ENCODE measurements at regions not wholly inside any gene's neighbourhood (a gene's known extent, or its start where the extent isn't known, plus 50 kb on each side); places are given as distances from the start of the nearest gene placed in this dataset.

DNA sequence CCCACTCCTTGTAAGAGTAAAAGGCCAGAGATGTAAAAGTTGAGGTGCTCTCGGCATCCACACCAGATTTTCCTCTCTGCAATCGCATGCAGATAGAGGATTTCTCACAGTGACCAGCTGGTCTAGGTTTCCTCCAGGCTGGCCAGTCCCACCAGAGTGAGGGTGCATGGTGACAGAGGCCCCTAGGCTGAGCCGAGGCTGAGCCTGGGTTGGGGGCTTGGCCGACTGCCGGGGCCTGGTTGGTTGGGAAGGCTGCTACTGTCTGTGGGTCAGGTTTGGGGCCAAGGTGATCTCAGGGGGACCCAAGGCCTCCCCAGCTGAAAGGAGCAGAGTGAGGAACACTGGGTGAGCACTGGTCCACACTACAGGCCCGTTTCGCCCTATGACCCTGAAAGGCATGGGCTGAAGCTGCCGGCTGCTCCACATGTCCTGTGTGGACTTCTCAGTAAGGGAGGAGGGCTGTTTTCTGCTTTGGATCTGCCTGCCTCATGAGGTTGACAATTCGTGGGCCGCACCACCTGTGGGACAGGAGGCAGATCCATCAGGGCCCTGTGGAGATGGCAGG, 400.8 kb upstream of the IRX4 start:
- DNase-seq (ENCODE audit: extremely low spot score, unreplicated experiment) = no peak
- Mint-ChIP-seq H3K27me3 (ENCODE audit: unreplicated experiment) (no peaks in the 10 kb centered on the region), H3K4me3 (ENCODE audit: unreplicated experiment) (no peak overlapping the region), H3K9me3 (ENCODE audit: unreplicated experiment) (peaks cover 39% of the 10 kb centered on the region), H3K36me3 (ENCODE audit: unreplicated experiment) (no peaks in the 10 kb centered on the region), H3K27ac (ENCODE audit: unreplicated experiment) (no peak overlapping the region), H3K4me1 (ENCODE audit: unreplicated experiment) (no peaks in the 10 kb centered on the region)
- TF ChIP-seq, protein P1, sequence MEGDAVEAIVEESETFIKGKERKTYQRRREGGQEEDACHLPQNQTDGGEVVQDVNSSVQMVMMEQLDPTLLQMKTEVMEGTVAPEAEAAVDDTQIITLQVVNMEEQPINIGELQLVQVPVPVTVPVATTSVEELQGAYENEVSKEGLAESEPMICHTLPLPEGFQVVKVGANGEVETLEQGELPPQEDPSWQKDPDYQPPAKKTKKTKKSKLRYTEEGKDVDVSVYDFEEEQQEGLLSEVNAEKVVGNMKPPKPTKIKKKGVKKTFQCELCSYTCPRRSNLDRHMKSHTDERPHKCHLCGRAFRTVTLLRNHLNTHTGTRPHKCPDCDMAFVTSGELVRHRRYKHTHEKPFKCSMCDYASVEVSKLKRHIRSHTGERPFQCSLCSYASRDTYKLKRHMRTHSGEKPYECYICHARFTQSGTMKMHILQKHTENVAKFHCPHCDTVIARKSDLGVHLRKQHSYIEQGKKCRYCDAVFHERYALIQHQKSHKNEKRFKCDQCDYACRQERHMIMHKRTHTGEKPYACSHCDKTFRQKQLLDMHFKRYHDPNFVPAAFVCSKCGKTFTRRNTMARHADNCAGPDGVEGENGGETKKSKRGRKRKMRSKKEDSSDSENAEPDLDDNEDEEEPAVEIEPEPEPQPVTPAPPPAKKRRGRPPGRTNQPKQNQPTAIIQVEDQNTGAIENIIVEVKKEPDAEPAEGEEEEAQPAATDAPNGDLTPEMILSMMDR (IDR thresholded peaks at IDR 0.05) = no peak

GRCh38 chr5:2282893-2283292, 400.2 kb upstream of the IRX4 start:
- DNase-seq (ENCODE audit: extremely low spot score, unreplicated experiment) = no peak
- Mint-ChIP-seq H3K36me3 (ENCODE audit: unreplicated experiment) (no peaks in the 10 kb centered on the region), H3K4me3 (ENCODE audit: unreplicated experiment) (no peak overlapping the region), H3K27me3 (ENCODE audit: unreplicated experiment) (no peaks in the 10 kb centered on the region), H3K4me1 (ENCODE audit: unreplicated experiment) (no peaks in the 10 kb centered on the region), H3K27ac (ENCODE audit: unreplicated experiment) (no peak overlapping the region), H3K9me3 (ENCODE audit: unreplicated experiment) (peaks cover 45% of the 10 kb centered on the region)
- TF ChIP-seq, protein P1 (IDR thresholded peaks at IDR 0.05) = no peak

DNA sequence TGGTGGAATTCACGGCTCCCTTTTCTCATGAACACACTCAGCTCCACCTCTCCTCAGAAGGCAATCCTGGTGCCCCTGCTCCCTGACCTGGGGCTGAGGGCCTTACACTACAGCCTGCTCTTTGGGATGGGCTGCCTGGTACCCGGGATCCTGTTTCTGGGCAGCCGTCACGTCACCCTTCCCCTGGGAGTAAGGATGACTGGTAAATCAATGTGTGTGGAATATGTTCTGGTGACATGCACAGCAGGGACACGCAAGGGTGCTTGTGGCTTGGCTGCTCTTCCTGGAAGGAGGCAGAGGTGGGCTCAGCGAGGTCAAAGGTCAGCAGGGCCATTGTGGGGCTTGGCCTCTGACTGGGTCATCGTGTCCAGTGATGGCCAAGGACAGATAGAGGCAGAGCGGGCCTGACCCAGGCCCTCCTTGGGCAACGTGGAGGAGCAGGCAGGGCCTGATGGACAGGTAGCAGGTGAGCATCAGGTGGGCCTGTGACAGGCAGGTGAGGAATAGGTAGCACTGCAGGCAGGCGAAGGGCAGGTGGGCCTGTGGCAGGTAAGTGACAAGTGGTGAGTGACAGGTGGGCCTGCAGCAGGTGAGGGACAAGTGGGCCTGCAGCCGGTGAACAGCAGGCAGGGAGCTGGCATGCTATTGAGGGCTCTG, 399.4 kb upstream of the IRX4 start:
- no peaks in the 10 kb centered on the region for H3K36me3 Mint-ChIP-seq (ENCODE audit: unreplicated experiment)
- TF ChIP-seq, protein P1 (IDR thresholded peaks at IDR 0.05) = no peak
- no peaks in the 10 kb centered on the region for H3K27me3 Mint-ChIP-seq (ENCODE audit: unreplicated experiment)
- DNase-seq (ENCODE audit: extremely low spot score, unreplicated experiment) = no peak
- no peaks in the 10 kb centered on the region for H3K4me1 Mint-ChIP-seq (ENCODE audit: unreplicated experiment)
- no peak overlapping the region for H3K27ac Mint-ChIP-seq (ENCODE audit: unreplicated experiment)
- no peak overlapping the region for H3K4me3 Mint-ChIP-seq (ENCODE audit: unreplicated experiment)
- H3K9me3 Mint-ChIP-seq (ENCODE audit: unreplicated experiment) = peaks cover 48% of the 10 kb centered on the region

- no peak overlapping the region for H3K4me3 Mint-ChIP-seq (ENCODE audit: unreplicated experiment)
- no peaks in the 10 kb centered on the region for H3K4me1 Mint-ChIP-seq (ENCODE audit: unreplicated experiment)
- H3K9me3 Mint-ChIP-seq (ENCODE audit: unreplicated experiment) = peaks cover 48% of the 10 kb centered on the region
- TF ChIP-seq, protein P1 (IDR thresholded peaks at IDR 0.05) = no peak
- H3K27ac Mint-ChIP-seq (ENCODE audit: unreplicated experiment) = no peak overlapping the region
- no peak for DNase-seq (ENCODE audit: extremely low spot score, unreplicated experiment)
- H3K36me3 Mint-ChIP-seq (ENCODE audit: unreplicated experiment) = no peaks in the 10 kb centered on the region
- H3K27me3 Mint-ChIP-seq (ENCODE audit: unreplicated experiment) = no peaks in the 10 kb centered on the region
Measured at GRCh38 chr5:2281446-2281845, 398.7 kb upstream of the IRX4 start.

DNA sequence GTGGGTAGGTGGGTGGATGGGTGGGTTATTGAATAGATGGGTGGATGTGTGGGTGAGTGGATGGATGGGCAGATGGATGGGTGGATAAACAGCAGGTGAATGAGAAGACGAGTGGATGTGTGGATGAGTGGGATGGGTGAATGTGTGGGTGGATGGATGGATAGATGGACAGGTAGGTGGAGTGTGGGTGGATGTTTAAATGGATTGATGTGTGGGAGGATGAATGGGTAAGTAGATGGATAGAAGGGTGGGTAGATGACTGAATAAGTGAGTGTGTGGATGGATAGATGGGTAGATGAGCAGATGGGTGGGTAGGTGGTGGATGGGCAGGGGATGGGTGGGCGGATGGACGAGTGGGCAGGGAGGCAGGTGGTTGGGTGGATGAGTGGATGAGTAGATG, 397.6 kb upstream of the IRX4 start:
- peaks cover 45% of the 10 kb centered on the region for H3K9me3 Mint-ChIP-seq (ENCODE audit: unreplicated experiment)
- no peaks in the 10 kb centered on the region for H3K4me1 Mint-ChIP-seq (ENCODE audit: unreplicated experiment)
- DNase-seq (ENCODE audit: extremely low spot score, unreplicated experiment) = no peak
- no peak overlapping the region for H3K4me3 Mint-ChIP-seq (ENCODE audit: unreplicated experiment)
- TF ChIP-seq, protein P1 (IDR thresholded peaks at IDR 0.05) = no peak
- H3K36me3 Mint-ChIP-seq (ENCODE audit: unreplicated experiment) = no peaks in the 10 kb centered on the region
- no peaks in the 10 kb centered on the region for H3K27me3 Mint-ChIP-seq (ENCODE audit: unreplicated experiment)
- H3K27ac Mint-ChIP-seq (ENCODE audit: unreplicated experiment) = no peak overlapping the region
